K562 (cell line): ENCODE measurements at regions not wholly inside any gene's neighbourhood (a gene's known extent, or its start where the extent isn't known, plus 50 kb on each side); places are given as distances from the start of the nearest gene placed in this dataset.

Experiments
- ATAC-seq: fragments of 200-7000 bp; cut with Tn5 transposase; 3 replicates; pipeline ENCODE4 v1.9.1; 2020; ENCODE audit warnings: moderate library complexity
- BruUV-seq: library from RNA; stranded (reverse); fragments of 400-500 nt; replicated peaks from 2 replicates; lab custom pipeline; 2021; lab: Mats Ljungman, UMichigan
- CTCF ChIA-PET: fragments of 300-600 bp; formaldehyde crosslinking; extraction: SDS; loops from one replicate; lab custom pipeline; 2021; ENCODE audit warnings: low intra/inter-chr PET ratio; lab: Yijun Ruan, JAX
- POLR2A ChIA-PET: fragments of 300-600, 350-650 bp; sonication (Branson Sonifier 250); formaldehyde crosslinking; extraction: SDS; loops from one replicate; lab custom pipeline; 2021; ENCODE audit warnings: antibody characterized with exemption, inconsistent platforms; lab: Yijun Ruan, JAX
- DNase-seq, 4 experiments: peaks; one replicate each; pipeline versions ENCODE4 v3.0.0 to v3.0.0-alpha.2; 2011 to 2018; ENCODE audit warnings: low spot score in 3 of 4, mixed read lengths in 3 of 4; ENCODE audit errors: extremely low read depth in 1 of 4
- FAIRE-seq: peaks from 2 replicates; lab custom pipeline; 2011; peaks lifted over from hg19 to GRCh38; lab: Jason Lieb, UNC
- H2AFZ ChIP-seq: 2 replicates; pipeline ENCODE4 v1.6.0; 2011; ENCODE audit warnings: low read depth, low read length, control low read depth, inconsistent platforms
- H3K27ac ChIP-seq: fragments of 200-600 bp; 3 replicates; pipeline ENCODE4 v1.8.0; 2011; ENCODE audit warnings: low read depth, mild to moderate bottlenecking, control low read depth, inconsistent platforms, low read length, moderate library complexity, mixed read lengths; ENCODE audit errors: extremely low read depth
- H3K27me3 ChIP-seq, 2 experiments: fragments of 300-600 bp in 1 of 2; 2 replicates in 1 of 2; 3 replicates in 1 of 2; pipeline versions ENCODE4 v1.6.0 to v1.8.0; 2011; ENCODE audit warnings: inconsistent platforms in 2 of 2, low read length in 2 of 2, mild to moderate bottlenecking in 1 of 2, mixed read lengths in 1 of 2, moderate library complexity in 1 of 2; ENCODE audit not compliant: control insufficient read depth in 2 of 2, insufficient read depth in 2 of 2
- H3K36me3 ChIP-seq: fragments of 300-600 bp; 3 replicates; pipeline ENCODE4 v1.8.0; 2011; ENCODE audit warnings: mild to moderate bottlenecking, low read length, inconsistent platforms; ENCODE audit not compliant: control insufficient read depth, insufficient read depth
- H3K4me1 ChIP-seq, 2 experiments: fragments of 200-600 bp in 1 of 2; replicated peaks in 1 of 2; 2 replicates in 1 of 2; 3 replicates in 1 of 2; pipeline versions ENCODE4 v1.5.1 to v1.8.0; 2011; ENCODE audit warnings: inconsistent platforms in 2 of 2, low read length in 2 of 2, mild to moderate bottlenecking in 1 of 2, mixed read lengths in 1 of 2, moderate library complexity in 1 of 2; ENCODE audit not compliant: control insufficient read depth in 2 of 2, insufficient read depth in 2 of 2
- H3K4me2 ChIP-seq: 2 replicates; pipeline ENCODE4 v1.6.1; 2011; ENCODE audit warnings: low read length, control low read depth, inconsistent platforms, mixed read lengths; ENCODE audit not compliant: insufficient read depth
- H3K4me3 ChIP-seq: fragments of 200-600 bp; sonication (generic), shearing (Covaris generic); 2 replicates; pipeline ENCODE4 v1.5.1; 2016; ENCODE audit warnings: control low read depth, inconsistent platforms
- H3K79me2 ChIP-seq: fragments of 200-600 bp; 3 replicates; pipeline ENCODE4 v1.8.0; 2011; ENCODE audit warnings: low read length, inconsistent platforms; ENCODE audit not compliant: control insufficient read depth, insufficient read depth
- H3K9ac ChIP-seq, 2 experiments: 2 replicates each; pipeline versions ENCODE4 v1.6.0 to v1.6.1; 2011; ENCODE audit warnings: low read depth in 2 of 2, low read length in 2 of 2, control low read depth in 1 of 2, inconsistent platforms in 1 of 2, mild to moderate bottlenecking in 1 of 2, mixed read lengths in 1 of 2; ENCODE audit not compliant: insufficient read depth in 1 of 2
- H3K9me1 ChIP-seq: one replicate; pipeline ENCODE4 v1.6.0; 2011; ENCODE audit warnings: inconsistent platforms, mild to moderate bottlenecking, low read length, moderate library complexity; ENCODE audit not compliant: control insufficient read depth, insufficient read depth
- H3K9me3 ChIP-seq: replicated peaks from 2 replicates; pipeline ENCODE4 v1.5.1; 2011; ENCODE audit warnings: low read depth, low read length, inconsistent platforms; ENCODE audit not compliant: control insufficient read depth, insufficient read depth
- H4K20me1 ChIP-seq: replicated peaks from 2 replicates; pipeline ENCODE4 v1.6.1; 2011; ENCODE audit warnings: low read length, inconsistent platforms, mixed read lengths; ENCODE audit not compliant: control insufficient read depth, insufficient read depth
- CREBBP ChIP-seq: IDR thresholded peaks from one replicate; pipeline ENCODE4 v1.6.1; 2012; ENCODE audit warnings: low read depth, mild to moderate bottlenecking, control low read depth, inconsistent platforms, low read length
- ELF4 ChIP-seq: fragments of 450-650 bp; formaldehyde crosslinking; IDR thresholded peaks from 2 replicates; pipeline ENCODE4 v1.4.0; 2022; ENCODE audit warnings: missing genetic modification characterization
- FOXO4 ChIP-seq: fragments of 450-650 bp; formaldehyde crosslinking; IDR thresholded peaks from 2 replicates; pipeline ENCODE4 v1.4.0; 2020; ENCODE audit warnings: mild to moderate bottlenecking, moderate library complexity
- GTF2A2 ChIP-seq: IDR thresholded peaks from 2 replicates; pipeline ENCODE4 v1.6.1; 2016; ENCODE audit warnings: mild to moderate bottlenecking, missing genetic modification characterization, missing compliant biosample characterization
- OTX1 ChIP-seq: fragments of 450-650 bp; formaldehyde crosslinking; IDR thresholded peaks from 2 replicates; pipeline ENCODE4 v1.4.0; 2022; ENCODE audit warnings: mild to moderate bottlenecking
- RCOR1 ChIP-seq, 2 experiments: IDR thresholded peaks; 2 replicates each; pipeline ENCODE4 v1.6.1; 2012; ENCODE audit warnings: low read depth in 2 of 2, low read length in 2 of 2, borderline replicate concordance in 1 of 2, improper control_type of control experiment in 1 of 2
- ZFP1 ChIP-seq: fragments of 450-650 bp; formaldehyde crosslinking; IDR thresholded peaks from 2 replicates; pipeline ENCODE4 v1.4.0; 2020; ENCODE audit warnings: mild to moderate bottlenecking, mixed read lengths
- WGBS: fragments of 100-300 bp; shearing (Covaris generic); methylation state at CpG from one replicate; pipeline ENCODE4 v1.1.6; 2016; ENCODE audit warnings: low coverage, mixed read lengths; ENCODE audit not compliant: insufficient coverage; ENCODE audit errors: missing lambda C conversion rate; 5-methylcytosine and 5-hydroxymethylcytosine counted together
- in situ Hi-C: fragments of 300-500 bp; cut with MboI; formaldehyde crosslinking; loops from 4 replicates; pipeline ENCODE4 v1.15.0; 2018; ENCODE audit warnings: inconsistent platforms, mixed read lengths
- intact Hi-C: fragments of 100-400 bp; cut with micrococcal nuclease; formaldehyde crosslinking; loops from 2 replicates; pipeline ENCODE4 v1.14.2; 2022

GRCh38 chr16:73912850-73913249 lies 383.8 kb upstream of the PSMD7 start:
- Histone ChIP-seq H3K4me1 (no peaks in the 10 kb centered on the region), H3K4me3 (no peak overlapping the region), H3K79me2 (no peaks in the 10 kb centered on the region), H3K36me3 (no peaks in the 10 kb centered on the region), H3K27me3 (no peaks in the 10 kb centered on the region), H3K9me1 (no peaks in the 10 kb centered on the region), H3K4me2 (no peak overlapping the region), H4K20me1 (no peaks in the 10 kb centered on the region), H2AFZ (no peak overlapping the region)
- CTCF ChIA-PET, result no interaction called here
- BruUV-seq, result no TSS peak
- no peak for DNase-seq
- POLR2A ChIA-PET, result no interaction called here
- WGBS, result 0% methylated on average over 1 of the region's 1 CpG
- no peak for TF ChIP-seq RCOR1 (IDR thresholded peaks at IDR 0.05; ENCODE audit: borderline replicate concordance in 1 of 2, low read depth in 2 of 2, low read length in 2 of 2)
- TF ChIP-seq CREBBP, result peak; percentile 42
- TF ChIP-seq FOXO4 (CRISPR knock-in tag), result no peak
- TF ChIP-seq ZFP1 (CRISPR knock-in tag), result no peak
- peak; percentile 88 for TF ChIP-seq OTX1 (CRISPR knock-in tag)
- TF ChIP-seq GTF2A2 (tag), result no peak
- 0 out of 2 replicates have a peak, but pooled peaks have one; percentile 60 for TF ChIP-seq ELF4 (CRISPR knock-in tag)
- TF ChIP-seq, all 486 proteins: peak for 3
- intact Hi-C loops (no loop called here), in situ Hi-C loops (no loop called here)
- Histone ChIP-seq H3K9me3 (no peaks in the 10 kb centered on the region), H3K27ac (no peak overlapping the region), H3K9ac (no peak overlapping the region)
- FAIRE-seq (no peak), ATAC-seq (no peak)
